Stimulated activated CD4-positive, alpha-beta T cell treated with anti-CD3 and anti-CD28 coated beads, Interleukin-15, amount 100 ng/mL, for 24 hours (primary cell): ENCODE measurements at regions not wholly inside any gene's neighbourhood (a gene's known extent, or its start where the extent isn't known, plus 50 kb on each side); places are given as distances from the start of the nearest gene placed in this dataset.

Experiments
- DNase-seq: peaks from one replicate; pipeline ENCODE4 v3.0.0-alpha.2; 2020

- DNase-seq: no peak
These were observed 155.7 kb downstream of the RMI1 start for GRCh38 chr9:84136119-84136868.

- DNase-seq: no peak
These were observed 157.4 kb downstream of the RMI1 start for GRCh38 chr9:84137968-84138367.

- DNase-seq: no peak
These were observed 157.9 kb downstream of the RMI1 start for GRCh38 chr9:84138541-84138940.

- no peak for DNase-seq
These were observed 158.9 kb downstream of the RMI1 start for GRCh38 chr9:84139296-84140070.

- peak; percentile 21 for DNase-seq
These were observed 160.0 kb downstream of the RMI1 start for GRCh38 chr9:84140535-84141101.

GRCh38 chr9:84141741-84142370, 161.3 kb downstream of the RMI1 start:
- no peak for DNase-seq

GRCh38 chr9:84145031-84145430, 164.4 kb downstream of the RMI1 start:
- DNase-seq: no peak

- DNase-seq: no peak
These were observed 165.2 kb downstream of the RMI1 start for GRCh38 chr9:84145780-84146179.

GRCh38 chr9:84146893-84147710, 166.5 kb downstream of the RMI1 start:
- DNase-seq: no peak

GRCh38 chr9:84151236-84151635, 170.6 kb downstream of the RMI1 start:
- no peak for DNase-seq

GRCh38 chr9:84151640-84152039, 171.0 kb downstream of the RMI1 start:
- no peak for DNase-seq

- no peak for DNase-seq
These were observed 171.6 kb downstream of the RMI1 start for GRCh38 chr9:84152204-84152603.

GRCh38 chr9:84153885-84154284, 173.3 kb downstream of the RMI1 start:
- no peak for DNase-seq

- no peak for DNase-seq
These were observed 173.7 kb downstream of the RMI1 start for GRCh38 chr9:84154320-84154719.

GRCh38 chr9:84163052-84163650, 177.4 kb downstream of the SLC28A3 start:
- no peak for DNase-seq

- DNase-seq: no peak
These were observed 173.7 kb downstream of the SLC28A3 start for GRCh38 chr9:84166891-84167290.

GRCh38 chr9:84169240-84169639, 171.3 kb downstream of the SLC28A3 start:
- no peak for DNase-seq

GRCh38 chr9:84170521-84171141, 169.9 kb downstream of the SLC28A3 start:
- no peak for DNase-seq

- DNase-seq: no peak
These were observed 166.6 kb downstream of the SLC28A3 start for GRCh38 chr9:84173961-84174360.

- no peak for DNase-seq
These were observed 166.1 kb downstream of the SLC28A3 start for GRCh38 chr9:84174486-84174885.

- no peak for DNase-seq
These were observed 163.2 kb downstream of the SLC28A3 start for GRCh38 chr9:84177407-84177806.

GRCh38 chr9:84179531-84179930, 161.0 kb downstream of the SLC28A3 start:
- no peak for DNase-seq
